ENCODE measurements at regions not wholly inside any gene's neighbourhood (a gene's known extent, or its start where the extent isn't known, plus 50 kb on each side); places are given as distances from the start of the nearest gene placed in this dataset.
A peak's percentile ranks its signal among the peaks of the same experiment; 100 is the strongest.

DNA sequence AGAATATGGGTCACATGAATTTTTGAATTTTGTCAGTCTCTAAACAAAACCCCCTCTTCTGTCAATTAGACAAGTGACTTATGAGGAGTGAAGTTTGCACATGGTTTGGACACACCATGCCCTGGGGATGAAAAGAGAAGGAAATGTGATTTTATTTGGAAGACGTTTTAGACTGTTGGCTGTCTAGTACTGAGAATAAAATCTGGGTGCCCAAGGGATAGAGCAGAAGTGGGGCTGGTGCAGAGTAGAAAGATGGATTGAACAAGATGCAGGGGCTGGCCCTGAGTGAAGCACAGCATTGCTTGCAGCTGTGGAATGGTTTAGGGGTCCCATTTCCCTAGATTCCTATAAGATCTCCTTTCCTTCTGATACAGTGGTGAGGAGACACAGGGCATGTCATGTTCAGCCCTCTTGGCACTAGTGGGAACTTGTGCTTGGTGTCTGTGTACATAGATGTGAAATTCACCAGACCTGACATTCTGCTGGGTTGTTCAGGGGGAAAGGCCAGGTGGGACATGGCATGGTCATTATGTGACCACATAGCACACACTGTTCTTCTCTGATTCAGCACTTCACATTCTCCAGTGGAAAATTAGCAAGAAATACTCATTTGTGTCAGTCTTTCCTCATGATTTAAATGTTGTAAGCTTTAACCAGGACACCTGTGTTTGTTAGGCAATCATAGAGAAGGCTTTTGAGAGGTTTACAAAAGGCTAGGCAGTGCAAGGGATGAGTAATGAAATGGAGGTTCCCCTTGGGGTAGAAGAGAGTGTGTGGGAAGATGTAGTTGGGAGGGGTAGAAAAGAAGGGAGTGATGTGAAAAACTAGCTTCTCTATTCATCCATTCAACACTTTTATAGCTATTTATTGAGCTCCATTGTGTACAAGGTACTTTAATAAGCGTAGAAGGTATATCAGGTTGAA, 202.3 kb upstream of the IGF1 start:
- H3K27me3 Mint-ChIP-seq (ENCODE audit: low read depth) = no peaks in the 10 kb centered on the region

GRCh38 chr12:102681747-102682146, 201.4 kb upstream of the IGF1 start:
- H3K36me3 Mint-ChIP-seq (ENCODE audit: low read depth) = no peaks in the 10 kb centered on the region
- H3K27me3 Mint-ChIP-seq (ENCODE audit: low read depth) = no peaks in the 10 kb centered on the region
- no peak overlapping the region for H3K27ac Mint-ChIP-seq (ENCODE audit: unreplicated experiment)
- DNase-seq (ENCODE audit: low read depth, low spot score) = no peak
- H3K4me1 Mint-ChIP-seq = no peaks in the 10 kb centered on the region
- TF ChIP-seq, protein P1, sequence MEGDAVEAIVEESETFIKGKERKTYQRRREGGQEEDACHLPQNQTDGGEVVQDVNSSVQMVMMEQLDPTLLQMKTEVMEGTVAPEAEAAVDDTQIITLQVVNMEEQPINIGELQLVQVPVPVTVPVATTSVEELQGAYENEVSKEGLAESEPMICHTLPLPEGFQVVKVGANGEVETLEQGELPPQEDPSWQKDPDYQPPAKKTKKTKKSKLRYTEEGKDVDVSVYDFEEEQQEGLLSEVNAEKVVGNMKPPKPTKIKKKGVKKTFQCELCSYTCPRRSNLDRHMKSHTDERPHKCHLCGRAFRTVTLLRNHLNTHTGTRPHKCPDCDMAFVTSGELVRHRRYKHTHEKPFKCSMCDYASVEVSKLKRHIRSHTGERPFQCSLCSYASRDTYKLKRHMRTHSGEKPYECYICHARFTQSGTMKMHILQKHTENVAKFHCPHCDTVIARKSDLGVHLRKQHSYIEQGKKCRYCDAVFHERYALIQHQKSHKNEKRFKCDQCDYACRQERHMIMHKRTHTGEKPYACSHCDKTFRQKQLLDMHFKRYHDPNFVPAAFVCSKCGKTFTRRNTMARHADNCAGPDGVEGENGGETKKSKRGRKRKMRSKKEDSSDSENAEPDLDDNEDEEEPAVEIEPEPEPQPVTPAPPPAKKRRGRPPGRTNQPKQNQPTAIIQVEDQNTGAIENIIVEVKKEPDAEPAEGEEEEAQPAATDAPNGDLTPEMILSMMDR (conservative IDR thresholded peaks at IDR 0.05) = no peak
- H3K4me3 Mint-ChIP-seq = no peak overlapping the region
- H3K9me3 Mint-ChIP-seq = peaks cover 3% of the 10 kb centered on the region

More for the DNA sequence above, 202.3 kb upstream of the IGF1 start:
- Mint-ChIP-seq H3K9me3 (peaks cover 3% of the 10 kb centered on the region), H3K27ac (ENCODE audit: unreplicated experiment) (no peak overlapping the region), H3K4me1 (peaks cover 2% of the 10 kb centered on the region), H3K36me3 (ENCODE audit: low read depth) (no peaks in the 10 kb centered on the region), H3K4me3 (no peak overlapping the region)
- TF ChIP-seq, protein P1 (conservative IDR thresholded peaks at IDR 0.05) = no peak
- DNase-seq (ENCODE audit: low read depth, low spot score) = no peak

DNA sequence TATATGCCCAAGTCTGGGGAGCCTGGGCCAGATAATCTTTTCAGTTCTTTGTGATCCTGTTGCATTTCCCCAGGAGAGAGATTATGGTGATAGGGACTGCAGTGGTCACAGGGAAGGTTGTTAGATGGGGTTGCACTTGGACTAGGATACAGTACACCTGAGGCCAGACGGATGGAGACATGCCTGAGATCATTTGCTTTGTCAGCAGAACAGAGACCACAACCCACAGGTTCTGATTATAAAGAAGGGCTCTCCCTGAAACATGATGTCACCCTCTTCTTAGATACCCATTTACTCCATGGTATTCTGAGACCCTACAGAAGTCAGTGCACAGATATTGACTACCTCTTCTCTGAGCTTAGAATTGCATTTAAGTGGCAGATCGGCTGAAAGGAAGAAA, 200.9 kb upstream of the IGF1 start:
- H3K4me3 Mint-ChIP-seq = no peak overlapping the region

GRCh38 chr12:102680304-102680703, 199.9 kb upstream of the IGF1 start:
- Mint-ChIP-seq H3K4me1 (no peaks in the 10 kb centered on the region), H3K4me3 (no peak overlapping the region), H3K36me3 (ENCODE audit: low read depth) (no peaks in the 10 kb centered on the region), H3K27ac (ENCODE audit: unreplicated experiment) (peak overlapping the region; percentile 40), H3K9me3 (peaks cover 3% of the 10 kb centered on the region), H3K27me3 (ENCODE audit: low read depth) (no peaks in the 10 kb centered on the region)
- TF ChIP-seq, protein P1 (conservative IDR thresholded peaks at IDR 0.05) = no peak
- no peak for DNase-seq (ENCODE audit: low read depth, low spot score)

More for the DNA sequence above, 200.9 kb upstream of the IGF1 start:
- Mint-ChIP-seq H3K9me3 (peaks cover 3% of the 10 kb centered on the region), H3K36me3 (ENCODE audit: low read depth) (no peaks in the 10 kb centered on the region), H3K27ac (ENCODE audit: unreplicated experiment) (no peak overlapping the region), H3K4me1 (no peaks in the 10 kb centered on the region), H3K27me3 (ENCODE audit: low read depth) (no peaks in the 10 kb centered on the region)
- DNase-seq (ENCODE audit: low read depth, low spot score) = no peak
- TF ChIP-seq, protein P1 (conservative IDR thresholded peaks at IDR 0.05) = no peak

DNA sequence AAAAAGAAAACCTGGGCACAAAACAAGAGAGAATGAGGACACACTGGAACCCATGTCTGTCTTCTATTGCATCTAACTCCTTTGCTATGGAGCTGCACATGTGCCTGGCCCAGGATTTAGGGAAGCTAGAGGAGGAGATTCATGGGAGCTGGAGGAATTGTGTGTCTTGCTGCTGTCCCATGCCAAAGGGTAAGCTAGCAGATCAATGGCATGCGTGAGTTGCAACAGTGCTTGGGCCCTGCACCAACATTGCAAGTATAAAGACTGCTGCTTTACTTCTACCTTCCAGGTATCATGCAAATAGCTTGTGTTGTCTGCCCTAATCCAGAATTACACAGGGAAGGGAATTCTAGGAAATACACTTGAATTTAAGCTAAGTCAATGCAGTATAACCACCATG, 196.4 kb upstream of the IGF1 start:
- no peak for DNase-seq (ENCODE audit: low read depth, low spot score)
- TF ChIP-seq, protein P1 (conservative IDR thresholded peaks at IDR 0.05) = no peak
- Mint-ChIP-seq H3K36me3 (ENCODE audit: low read depth) (peaks cover 3% of the 10 kb centered on the region), H3K4me1 (no peaks in the 10 kb centered on the region), H3K4me3 (no peak overlapping the region), H3K9me3 (peaks cover 19% of the 10 kb centered on the region), H3K27me3 (ENCODE audit: low read depth) (no peaks in the 10 kb centered on the region), H3K27ac (ENCODE audit: unreplicated experiment) (no peak overlapping the region)

Data from neural crest cell (in vitro differentiated cells).